ES-I3 (cell line): ENCODE measurements at regions not wholly inside any gene's neighbourhood (a gene's known extent, or its start where the extent isn't known, plus 50 kb on each side); places are given as distances from the start of the nearest gene placed in this dataset.

Experiments
- H3K36me3 ChIP-seq: 2 replicates; pipeline ENCODE4 v1.6.1; 2013; ENCODE audit warnings: mild to moderate bottlenecking, low read length, control low read depth, moderate library complexity; ENCODE audit not compliant: insufficient read depth
- H3K4me1 ChIP-seq: 2 replicates; pipeline ENCODE4 v1.6.1; 2013; ENCODE audit warnings: mild to moderate bottlenecking, control low read depth, low read length; ENCODE audit not compliant: insufficient read depth
- H3K9ac ChIP-seq: 2 replicates; pipeline ENCODE4 v1.6.1; 2013; ENCODE audit warnings: low read depth, mild to moderate bottlenecking, low read length, moderate library complexity
- H3K9me3 ChIP-seq: 2 replicates; pipeline ENCODE4 v1.6.1; 2013; ENCODE audit warnings: mild to moderate bottlenecking, low read length, moderate library complexity; ENCODE audit not compliant: control insufficient read depth, insufficient read depth

DNA sequence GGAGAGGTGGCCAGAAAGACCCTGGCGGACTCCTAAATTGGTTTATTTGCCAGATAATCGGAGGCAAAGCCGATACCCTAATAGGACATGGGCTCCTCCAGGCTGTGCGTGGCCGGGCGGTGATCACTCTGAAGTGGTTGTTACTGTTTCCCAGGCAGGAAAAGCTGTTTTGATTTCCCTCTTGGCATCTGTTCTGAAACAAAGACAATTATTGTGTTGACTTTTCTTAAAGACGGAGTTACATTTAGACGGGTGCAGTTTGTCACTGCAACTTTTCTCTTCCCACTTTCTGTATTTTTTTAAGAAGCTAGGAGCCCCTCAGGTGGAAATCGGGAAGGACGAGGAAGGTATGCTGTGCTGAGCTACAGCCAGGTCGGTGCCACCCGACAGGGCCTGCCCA, 1288.4 kb downstream of the BRD1 start:
- no peak overlapping the region for H3K9ac ChIP-seq
- no peaks in the 10 kb centered on the region for H3K9me3 ChIP-seq
- no peaks in the 10 kb centered on the region for H3K4me1 ChIP-seq
- no peaks in the 10 kb centered on the region for H3K36me3 ChIP-seq

- Histone ChIP-seq H3K9ac (no peak overlapping the region), H3K4me1 (no peaks in the 10 kb centered on the region), H3K9me3 (no peaks in the 10 kb centered on the region)
Observed at GRCh38 chr22:48538291-48538820, 1289.3 kb downstream of the BRD1 start.

GRCh38 chr22:48537343-48537680, 1290.4 kb downstream of the BRD1 start:
- no peaks in the 10 kb centered on the region for H3K4me1 ChIP-seq
- H3K9me3 ChIP-seq = no peaks in the 10 kb centered on the region
- no peaks in the 10 kb centered on the region for H3K36me3 ChIP-seq
- no peak overlapping the region for H3K9ac ChIP-seq

More at GRCh38 chr22:48538291-48538820, 1289.3 kb downstream of the BRD1 start:
- H3K36me3 ChIP-seq = no peaks in the 10 kb centered on the region

DNA sequence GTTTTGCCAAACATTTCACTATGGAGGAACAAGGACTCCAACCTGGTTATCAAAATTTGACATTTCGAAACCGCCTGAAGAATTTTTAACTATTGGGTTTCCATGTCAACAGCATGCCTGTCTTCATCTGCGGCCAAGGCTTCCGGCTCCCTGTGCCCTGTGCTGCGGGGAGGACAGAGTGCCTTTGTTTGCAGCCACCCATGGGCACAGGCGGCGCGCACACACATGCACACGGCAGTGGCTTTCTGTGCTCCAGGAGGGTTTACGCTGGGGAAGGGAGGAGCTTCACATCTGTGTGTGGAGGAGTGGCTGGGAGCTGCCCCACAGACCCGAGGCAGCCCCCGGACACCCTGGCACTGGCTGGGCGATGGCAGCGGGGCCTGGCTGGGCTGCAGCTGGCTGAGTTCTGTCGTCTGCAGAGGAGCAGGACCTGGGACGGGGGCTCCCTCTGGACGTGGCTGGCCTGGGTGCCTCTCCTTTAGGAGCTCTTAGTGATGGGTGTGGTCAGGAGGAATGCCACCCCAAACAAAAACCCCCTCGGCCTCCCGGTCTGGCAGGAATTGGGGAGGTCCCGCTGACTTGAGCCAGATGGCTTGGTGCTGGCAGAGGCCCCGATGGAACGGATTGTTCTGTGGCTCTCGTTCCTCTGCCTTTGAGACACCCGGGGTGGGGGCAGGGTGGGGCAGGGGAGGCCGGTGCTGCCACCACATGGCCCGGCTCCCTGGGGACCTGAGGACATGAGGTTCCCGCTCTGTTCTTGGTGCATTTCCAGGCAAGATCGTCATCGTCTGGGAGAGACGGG, 1290.9 kb downstream of the BRD1 start:
- Histone ChIP-seq H3K9ac (no peak overlapping the region), H3K36me3 (no peaks in the 10 kb centered on the region), H3K9me3 (no peaks in the 10 kb centered on the region), H3K4me1 (no peaks in the 10 kb centered on the region)

DNA sequence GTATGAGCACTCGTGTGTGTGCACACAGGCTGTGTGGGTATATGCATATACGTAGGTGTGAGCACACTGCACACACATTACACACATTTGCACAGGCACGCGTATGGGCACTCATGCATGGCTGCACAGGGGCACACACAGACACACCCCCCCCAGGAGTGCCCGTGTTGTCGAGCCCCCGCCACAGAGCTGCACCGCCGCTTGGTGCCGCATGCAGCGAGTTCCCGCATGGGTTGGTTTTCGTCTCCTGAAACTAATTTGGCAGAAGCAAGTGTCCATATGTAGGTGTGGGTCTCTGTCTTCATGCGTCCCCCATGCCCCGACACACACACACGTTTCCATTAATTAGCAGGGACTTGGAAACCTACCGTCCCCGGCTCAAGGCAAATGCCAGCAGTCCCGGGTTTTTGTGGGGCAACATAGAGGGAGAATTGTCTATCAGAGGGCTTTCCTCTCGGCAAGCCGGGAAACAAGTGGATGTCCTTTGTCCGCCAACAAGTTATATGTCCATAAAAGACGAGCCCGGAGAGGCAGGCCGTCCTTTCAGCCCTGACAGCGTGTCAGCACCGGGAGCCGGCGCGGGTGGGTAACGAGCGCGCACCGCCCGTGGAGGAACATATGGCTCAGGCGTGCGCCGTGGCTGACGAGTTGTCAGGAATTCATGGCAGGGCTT, 1291.7 kb downstream of the BRD1 start:
- no peaks in the 10 kb centered on the region for H3K9me3 ChIP-seq
- no peaks in the 10 kb centered on the region for H3K4me1 ChIP-seq
- H3K36me3 ChIP-seq = no peaks in the 10 kb centered on the region
- no peak overlapping the region for H3K9ac ChIP-seq

- H3K9me3 ChIP-seq = no peaks in the 10 kb centered on the region
Observed at GRCh38 chr22:48534395-48534958, 1293.2 kb downstream of the BRD1 start.

GRCh38 chr22:48532986-48533385, 1294.7 kb downstream of the BRD1 start:
- no peak overlapping the region for H3K9ac ChIP-seq
- H3K36me3 ChIP-seq = no peaks in the 10 kb centered on the region
- no peaks in the 10 kb centered on the region for H3K9me3 ChIP-seq
- no peaks in the 10 kb centered on the region for H3K4me1 ChIP-seq

More at GRCh38 chr22:48534395-48534958, 1293.2 kb downstream of the BRD1 start:
- Histone ChIP-seq H3K9ac (no peak overlapping the region), H3K36me3 (no peaks in the 10 kb centered on the region), H3K4me1 (no peaks in the 10 kb centered on the region)

- Histone ChIP-seq H3K9ac (no peak overlapping the region), H3K36me3 (no peaks in the 10 kb centered on the region), H3K9me3 (no peaks in the 10 kb centered on the region), H3K4me1 (no peaks in the 10 kb centered on the region)
Observed at GRCh38 chr22:48531761-48532435, 1295.8 kb downstream of the BRD1 start.

- Histone ChIP-seq H3K36me3 (no peaks in the 10 kb centered on the region), H3K9me3 (no peaks in the 10 kb centered on the region), H3K9ac (no peak overlapping the region), H3K4me1 (no peaks in the 10 kb centered on the region)
Observed at GRCh38 chr22:48531108-48531507, 1296.6 kb downstream of the BRD1 start.

- H3K9me3 ChIP-seq = no peaks in the 10 kb centered on the region
Observed at GRCh38 chr22:48530666-48531065, 1297.0 kb downstream of the BRD1 start.

DNA sequence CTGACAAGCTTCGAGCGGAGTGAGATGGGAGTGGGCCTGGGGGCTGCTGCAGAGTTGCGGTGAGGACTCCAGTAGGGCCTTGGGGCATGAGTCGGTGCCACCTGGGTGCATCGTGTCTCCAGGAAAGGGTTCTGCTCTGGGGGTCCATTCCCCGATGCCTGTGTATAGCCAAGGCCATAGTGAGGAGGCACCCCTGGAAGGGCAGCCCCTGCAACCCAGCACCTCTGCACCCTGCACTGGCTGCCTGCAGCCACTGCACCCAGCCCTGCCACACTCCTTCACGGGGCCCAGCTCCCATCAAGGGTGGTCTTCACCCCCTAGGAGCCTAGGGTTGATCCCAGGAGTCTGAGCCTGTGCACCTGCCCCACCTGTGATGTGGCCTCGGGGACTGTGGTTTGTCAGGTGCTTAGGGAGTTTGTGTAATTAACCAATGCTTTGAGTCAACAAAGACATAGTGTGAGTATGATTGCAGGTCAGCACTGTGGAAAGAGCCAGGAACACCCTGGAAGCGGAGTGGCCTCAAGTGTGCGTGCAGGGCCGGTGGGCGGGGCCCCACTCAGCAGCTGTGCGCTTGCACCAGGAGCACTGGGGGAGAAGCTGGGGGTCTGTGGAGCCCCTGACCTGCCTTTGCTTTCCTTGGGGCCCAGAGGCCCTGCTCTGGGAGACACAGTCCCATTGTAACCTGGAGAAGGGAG, 1299.3 kb downstream of the BRD1 start:
- no peak overlapping the region for H3K9ac ChIP-seq
- no peaks in the 10 kb centered on the region for H3K4me1 ChIP-seq
- no peaks in the 10 kb centered on the region for H3K36me3 ChIP-seq
- H3K9me3 ChIP-seq = no peaks in the 10 kb centered on the region

More at GRCh38 chr22:48530666-48531065, 1297.0 kb downstream of the BRD1 start:
- Histone ChIP-seq H3K36me3 (no peaks in the 10 kb centered on the region), H3K4me1 (no peaks in the 10 kb centered on the region), H3K9ac (no peak overlapping the region)

- H3K4me1 ChIP-seq = no peaks in the 10 kb centered on the region
- no peaks in the 10 kb centered on the region for H3K9me3 ChIP-seq
Observed at GRCh38 chr22:48523761-48524160, 1303.9 kb downstream of the BRD1 start.

DNA sequence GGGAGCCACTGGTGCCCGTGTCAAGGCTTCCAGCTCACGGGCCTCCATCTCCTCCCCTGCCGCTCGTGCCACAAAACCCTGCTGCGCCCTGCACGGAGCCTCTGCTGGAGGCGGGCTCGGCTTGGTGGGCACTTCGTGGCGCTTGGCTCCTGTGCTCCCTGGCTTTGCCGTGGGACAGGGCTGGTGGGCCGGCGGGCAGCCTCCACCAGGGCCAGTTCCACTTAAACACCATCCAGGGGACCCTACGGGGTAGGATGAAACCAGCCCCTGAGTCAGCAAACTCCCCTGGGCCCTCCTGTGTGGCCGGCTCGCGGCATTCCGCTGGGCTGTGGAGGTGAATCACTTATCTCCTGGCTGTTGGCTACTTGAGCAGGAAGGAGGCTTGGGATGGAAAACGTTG, 1304.6 kb downstream of the BRD1 start:
- Histone ChIP-seq H3K9me3 (no peaks in the 10 kb centered on the region), H3K9ac (no peak overlapping the region), H3K4me1 (no peaks in the 10 kb centered on the region), H3K36me3 (no peaks in the 10 kb centered on the region)

More at GRCh38 chr22:48523761-48524160, 1303.9 kb downstream of the BRD1 start:
- Histone ChIP-seq H3K36me3 (no peaks in the 10 kb centered on the region), H3K9ac (no peak overlapping the region)

GRCh38 chr22:48522271-48522670, 1305.4 kb downstream of the BRD1 start:
- Histone ChIP-seq H3K9me3 (no peaks in the 10 kb centered on the region), H3K36me3 (no peaks in the 10 kb centered on the region), H3K4me1 (no peaks in the 10 kb centered on the region), H3K9ac (no peak overlapping the region)
